Cardiac muscle cell (in vitro differentiated cells and primary cell): ENCODE measurements at regions not wholly inside any gene's neighbourhood (a gene's known extent, or its start where the extent isn't known, plus 50 kb on each side); places are given as distances from the start of the nearest gene placed in this dataset.

Experiments used
- DNase-seq, 2 donors: peaks; one replicate each; pipeline versions ENCODE4 v3.0.0 to v3.0.0-alpha.2; 2010 to 2017; ENCODE audit warnings: low read depth in 1 of 2, low spot score in 1 of 2
- H3K27ac ChIP-seq: fragments of 200-600 bp; sonication (generic); 2 replicates; pipeline ENCODE4 v1.5.1; 2016
- H3K27me3 ChIP-seq: fragments of 200-600 bp; sonication (generic); 2 replicates; pipeline ENCODE4 v1.6.0; 2016; ENCODE audit warnings: control low read depth
- H3K36me3 ChIP-seq: fragments of 200-600 bp; sonication (generic); 2 replicates; pipeline ENCODE4 v1.5.1; 2016; ENCODE audit warnings: control low read depth
- H3K4me1 ChIP-seq: fragments of 200-600 bp; sonication (generic); 2 replicates; pipeline ENCODE4 v1.8.1; 2017; ENCODE audit warnings: low read depth, mild to moderate bottlenecking, mixed run types
- H3K4me3 ChIP-seq: fragments of 200-600 bp; sonication (generic); 2 replicates; pipeline ENCODE4 v1.5.1; 2016; ENCODE audit warnings: mild to moderate bottlenecking
- H3K9me3 ChIP-seq: fragments of 200-600 bp; sonication (generic); 2 replicates; pipeline ENCODE4 v1.5.1; 2017; ENCODE audit warnings: low read depth, mild to moderate bottlenecking, control low read depth
- TF ChIP-seq, protein P1 (sequence below): IDR thresholded peaks from 2 replicates; pipeline ENCODE4 v1.5.1; 2012; ENCODE audit warnings: low read depth, mild to moderate bottlenecking, low read length

DNA sequence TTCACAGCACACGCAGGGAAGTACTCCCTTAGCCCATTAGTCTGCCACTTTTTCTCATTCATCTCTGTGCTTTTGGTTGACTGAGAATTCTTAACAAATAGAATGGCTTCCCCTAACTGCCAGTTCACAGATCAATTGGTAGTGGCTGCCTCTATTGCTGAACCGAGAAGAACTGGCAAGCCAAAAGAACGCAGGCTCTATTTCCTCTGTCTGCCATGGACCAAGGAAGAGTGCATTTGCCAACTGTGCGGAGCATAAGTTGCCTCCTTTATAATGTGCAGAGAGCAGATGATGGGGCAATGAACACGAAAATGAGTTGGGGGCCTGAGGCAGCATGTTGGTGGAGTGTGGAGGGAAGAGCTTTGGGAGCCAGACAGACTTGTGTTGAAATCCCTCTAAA is 483.1 kb upstream of the CAMK1G start:
- DNase-seq: no peak
- Histone ChIP-seq H3K36me3 (no peaks in the 10 kb centered on the region), H3K27me3 (no peaks in the 10 kb centered on the region), H3K9me3 (no peaks in the 10 kb centered on the region), H3K27ac (no peak overlapping the region), H3K4me1 (no peaks in the 10 kb centered on the region), H3K4me3 (no peak overlapping the region)
- TF ChIP-seq, protein P1, sequence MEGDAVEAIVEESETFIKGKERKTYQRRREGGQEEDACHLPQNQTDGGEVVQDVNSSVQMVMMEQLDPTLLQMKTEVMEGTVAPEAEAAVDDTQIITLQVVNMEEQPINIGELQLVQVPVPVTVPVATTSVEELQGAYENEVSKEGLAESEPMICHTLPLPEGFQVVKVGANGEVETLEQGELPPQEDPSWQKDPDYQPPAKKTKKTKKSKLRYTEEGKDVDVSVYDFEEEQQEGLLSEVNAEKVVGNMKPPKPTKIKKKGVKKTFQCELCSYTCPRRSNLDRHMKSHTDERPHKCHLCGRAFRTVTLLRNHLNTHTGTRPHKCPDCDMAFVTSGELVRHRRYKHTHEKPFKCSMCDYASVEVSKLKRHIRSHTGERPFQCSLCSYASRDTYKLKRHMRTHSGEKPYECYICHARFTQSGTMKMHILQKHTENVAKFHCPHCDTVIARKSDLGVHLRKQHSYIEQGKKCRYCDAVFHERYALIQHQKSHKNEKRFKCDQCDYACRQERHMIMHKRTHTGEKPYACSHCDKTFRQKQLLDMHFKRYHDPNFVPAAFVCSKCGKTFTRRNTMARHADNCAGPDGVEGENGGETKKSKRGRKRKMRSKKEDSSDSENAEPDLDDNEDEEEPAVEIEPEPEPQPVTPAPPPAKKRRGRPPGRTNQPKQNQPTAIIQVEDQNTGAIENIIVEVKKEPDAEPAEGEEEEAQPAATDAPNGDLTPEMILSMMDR: no peak

DNA sequence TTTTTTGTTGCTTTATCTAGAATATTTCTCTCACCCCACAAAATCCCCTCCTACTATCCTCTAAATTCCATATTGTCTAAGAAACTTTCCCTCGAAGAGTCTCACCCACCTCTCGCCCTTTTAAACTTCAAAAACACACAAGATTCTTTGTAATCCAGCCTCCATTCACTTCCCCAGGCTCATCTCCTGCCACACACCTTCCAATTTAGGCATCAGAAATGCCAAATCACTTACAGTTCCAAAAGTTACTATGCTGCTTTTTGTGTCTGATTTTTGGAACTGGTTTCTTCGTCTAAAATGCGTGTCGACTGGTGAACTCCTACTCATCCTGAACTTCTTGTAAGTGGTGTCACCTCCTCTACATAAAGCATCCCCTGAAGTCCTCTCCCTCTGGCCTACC is 482.4 kb upstream of the CAMK1G start:
- H3K4me3 ChIP-seq: no peak overlapping the region
- TF ChIP-seq, protein P1: no peak

DNA sequence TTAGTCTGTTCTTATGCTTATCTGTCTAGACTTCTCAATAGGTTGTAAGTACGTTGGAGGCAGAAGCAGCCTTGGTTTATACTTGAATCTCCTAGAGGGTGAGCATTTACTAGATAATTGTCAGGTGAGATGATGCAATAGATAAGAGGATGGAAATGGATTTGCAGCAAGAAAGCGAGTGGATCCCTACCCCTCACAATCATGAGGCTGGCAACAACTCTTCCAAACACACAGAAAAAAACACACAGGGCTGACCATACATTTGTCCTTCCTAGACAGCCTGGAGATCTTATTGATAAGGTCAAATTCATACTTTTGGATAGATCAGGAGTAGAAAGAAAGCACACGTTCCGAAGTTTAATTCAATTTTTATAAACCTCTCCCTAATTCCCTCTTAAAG is 481.4 kb upstream of the CAMK1G start:
- TF ChIP-seq, protein P1: no peak

More for the DNA sequence above, 482.4 kb upstream of the CAMK1G start:
- Histone ChIP-seq H3K27me3 (no peaks in the 10 kb centered on the region), H3K27ac (no peak overlapping the region), H3K9me3 (no peaks in the 10 kb centered on the region), H3K36me3 (no peaks in the 10 kb centered on the region), H3K4me1 (no peaks in the 10 kb centered on the region)
- DNase-seq: no peak

DNA sequence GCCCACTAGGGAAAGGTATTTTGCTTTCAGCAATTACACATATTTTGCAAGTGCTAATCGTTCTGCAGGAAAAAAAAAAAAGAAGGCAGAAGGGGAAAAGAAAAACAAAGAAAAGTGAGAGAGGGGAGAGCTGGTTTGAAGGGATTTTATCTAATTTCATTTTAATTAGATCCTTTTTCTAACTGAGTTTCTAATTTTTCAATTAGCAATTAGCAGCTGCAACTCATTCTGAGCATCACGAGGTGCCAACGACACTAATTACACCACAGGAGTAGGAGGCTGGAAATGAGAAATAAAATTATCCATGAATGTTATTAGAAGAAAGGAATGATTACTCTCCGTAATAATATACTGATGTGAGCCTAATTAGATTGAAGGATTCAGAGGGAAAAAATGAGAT is 481.0 kb upstream of the CAMK1G start:
- Histone ChIP-seq H3K9me3 (no peaks in the 10 kb centered on the region), H3K27ac (no peak overlapping the region), H3K4me1 (no peaks in the 10 kb centered on the region), H3K27me3 (no peaks in the 10 kb centered on the region), H3K4me3 (no peak overlapping the region), H3K36me3 (no peaks in the 10 kb centered on the region)
- no peak for DNase-seq
- TF ChIP-seq, protein P1: no peak

More for the DNA sequence above, 481.4 kb upstream of the CAMK1G start:
- Histone ChIP-seq H3K27ac (no peak overlapping the region), H3K36me3 (no peaks in the 10 kb centered on the region), H3K9me3 (no peaks in the 10 kb centered on the region), H3K27me3 (no peaks in the 10 kb centered on the region), H3K4me1 (no peaks in the 10 kb centered on the region), H3K4me3 (no peak overlapping the region)
- DNase-seq: no peak

DNA sequence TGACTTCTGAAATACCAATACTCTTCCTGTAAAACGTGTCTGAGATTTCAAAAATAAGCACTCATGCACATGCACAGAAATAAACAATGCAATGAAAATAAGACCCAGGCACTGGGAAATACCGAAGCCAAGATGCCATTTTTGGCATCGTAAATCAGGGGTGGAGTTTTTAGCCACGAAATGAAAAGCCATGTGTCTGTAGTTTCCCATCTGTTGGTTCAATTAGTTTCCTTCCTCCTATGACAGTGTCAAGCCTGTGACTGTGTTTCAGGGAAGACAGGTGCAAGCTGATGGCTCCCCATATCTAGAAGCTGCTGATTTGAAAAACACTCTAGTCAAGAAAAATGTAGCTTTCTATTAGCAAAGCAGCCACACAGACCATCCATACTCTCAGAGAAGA is 480.4 kb upstream of the CAMK1G start:
- Histone ChIP-seq H3K9me3 (no peaks in the 10 kb centered on the region), H3K4me1 (no peaks in the 10 kb centered on the region), H3K4me3 (no peak overlapping the region), H3K27ac (no peak overlapping the region), H3K27me3 (no peaks in the 10 kb centered on the region), H3K36me3 (no peaks in the 10 kb centered on the region)
- no peak for DNase-seq
- TF ChIP-seq, protein P1: no peak

DNA sequence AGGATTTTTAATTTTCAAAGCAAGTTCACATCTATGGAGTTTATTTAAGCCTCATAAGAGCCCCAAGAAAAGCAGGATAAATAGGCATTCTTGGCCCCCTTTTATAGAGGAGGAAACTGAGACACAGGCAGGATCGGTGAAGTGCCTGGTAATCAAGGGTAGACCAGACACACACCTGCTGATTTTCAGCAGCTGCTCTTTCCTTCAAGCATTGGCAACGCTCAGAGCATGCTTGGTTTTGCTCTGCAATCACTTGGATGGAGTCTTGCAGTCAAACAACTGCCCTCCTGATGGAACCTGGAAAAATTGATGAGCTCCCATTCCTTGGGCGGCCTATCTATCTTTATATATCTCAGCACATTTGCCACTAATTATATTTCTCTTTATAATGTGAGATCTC is 478.9 kb upstream of the CAMK1G start:
- TF ChIP-seq, protein P1: no peak
- no peak for DNase-seq
- no peaks in the 10 kb centered on the region for H3K4me1 ChIP-seq
- H3K4me3 ChIP-seq: no peak overlapping the region
- H3K27ac ChIP-seq: no peak overlapping the region
- H3K36me3 ChIP-seq: no peaks in the 10 kb centered on the region
- no peaks in the 10 kb centered on the region for H3K9me3 ChIP-seq
- no peaks in the 10 kb centered on the region for H3K27me3 ChIP-seq
